ENCODE measurements at regions not wholly inside any gene's neighbourhood (a gene's known extent, or its start where the extent isn't known, plus 50 kb on each side); places are given as distances from the start of the nearest gene placed in this dataset.

DNA sequence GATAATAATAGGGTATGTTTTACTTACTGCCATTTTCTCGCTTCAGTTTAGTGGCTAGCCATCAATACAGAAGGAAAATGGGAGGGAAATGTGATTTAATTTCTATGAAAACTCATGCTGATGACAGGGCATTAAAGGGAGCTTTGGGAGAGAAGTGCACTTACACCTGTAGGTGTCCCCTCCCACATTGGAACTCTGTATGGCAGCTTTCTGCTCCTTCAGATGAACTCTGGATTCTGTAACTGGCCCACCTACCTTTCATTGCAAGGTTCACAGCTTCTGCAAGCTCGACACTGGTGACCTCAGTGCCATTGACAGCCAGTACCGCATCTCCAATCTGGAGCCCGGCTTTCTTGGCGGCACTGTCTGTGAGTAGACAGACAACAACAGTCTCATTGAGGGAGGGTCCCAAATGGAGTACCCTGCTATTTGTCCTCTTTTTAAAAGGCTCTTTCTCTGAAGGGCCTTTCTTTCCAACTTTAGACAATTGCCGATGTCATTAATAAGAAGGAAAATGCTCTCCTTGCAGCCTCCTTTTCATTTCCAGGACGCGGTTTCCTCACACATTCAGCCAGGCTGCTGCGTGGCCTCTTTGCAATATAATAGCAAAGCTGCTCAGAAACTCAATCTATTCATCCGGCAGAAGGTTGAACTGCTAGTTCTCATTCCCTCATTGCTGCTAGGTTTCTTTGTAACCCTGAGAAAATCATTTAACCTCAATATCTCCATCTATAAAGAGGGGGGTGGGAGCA lies 63.6 kb downstream of the NUDT12 start:
- no peak for DNase-seq

DNA sequence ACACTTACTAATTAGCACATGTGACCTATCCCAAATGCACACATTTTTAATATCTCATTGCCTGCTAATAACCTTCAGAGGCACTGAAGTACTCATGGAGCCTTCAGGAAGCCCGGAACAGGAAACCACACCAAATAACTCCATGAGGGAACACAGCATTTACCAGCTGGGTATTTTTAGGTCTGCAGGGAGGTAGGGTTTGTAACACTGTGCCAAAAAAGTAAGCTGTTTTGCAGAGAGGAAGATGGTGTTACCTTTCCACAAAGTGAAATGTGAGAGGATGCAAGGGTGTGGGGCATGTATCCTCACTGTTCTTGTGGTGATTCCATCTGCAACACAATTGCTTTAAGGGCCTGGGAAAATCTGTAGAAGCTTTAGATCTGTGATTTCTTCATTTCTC lies 64.4 kb downstream of the NUDT12 start:
- no peak for DNase-seq

DNA sequence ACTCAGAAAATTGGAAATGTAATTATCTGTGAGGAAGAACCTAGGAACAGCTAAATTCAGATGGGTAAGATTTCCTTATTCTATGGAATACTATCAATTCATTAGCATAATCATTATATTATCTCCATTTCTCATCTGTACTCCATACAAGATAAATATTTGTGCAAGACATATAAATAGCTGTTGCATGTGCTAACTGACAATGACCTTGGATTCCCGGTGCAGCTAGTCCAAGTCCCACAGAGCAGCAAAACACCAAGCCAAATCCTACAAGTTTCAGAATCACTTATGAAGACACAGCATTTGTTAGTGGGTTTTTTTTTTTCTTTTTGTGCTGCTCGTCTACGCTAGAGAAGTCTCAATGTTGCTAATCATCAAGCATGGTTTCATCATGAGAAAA lies 64.8 kb downstream of the NUDT12 start:
- DNase-seq, result no peak

DNA sequence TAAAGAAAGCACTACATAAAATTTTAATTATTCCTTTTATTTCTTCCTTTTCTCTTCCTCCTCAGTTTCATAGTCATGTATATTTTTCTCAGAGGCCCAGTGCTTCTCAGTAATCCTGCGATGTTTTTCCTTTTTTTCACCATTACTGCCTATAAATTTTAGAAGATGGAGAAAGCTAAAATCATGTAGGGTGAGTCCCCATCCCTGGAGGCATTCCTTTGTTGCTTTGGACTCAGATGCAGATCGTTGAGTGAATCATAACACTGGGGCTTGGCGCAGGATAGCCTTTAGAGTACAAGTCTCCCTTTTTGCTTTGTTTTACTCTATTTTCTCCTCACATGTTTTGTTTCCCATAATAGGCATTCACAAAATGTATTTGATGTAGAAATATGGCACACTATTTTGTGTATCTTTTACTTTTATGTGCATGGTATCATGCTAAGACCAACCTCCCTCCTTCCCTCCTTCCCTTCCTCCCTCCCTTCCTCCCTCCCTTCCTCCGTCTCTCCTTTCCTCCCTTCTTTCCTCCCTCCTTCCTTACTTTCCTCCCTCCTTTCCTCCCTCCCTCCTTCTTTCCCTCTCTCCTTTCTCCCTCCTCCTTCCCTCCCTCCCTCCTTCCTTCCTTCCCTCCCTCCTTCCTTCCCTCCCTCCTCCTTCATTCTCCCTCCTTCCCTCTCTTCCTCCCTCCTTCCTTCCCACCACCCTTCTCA lies 72.4 kb downstream of the NUDT12 start:
- DNase-seq, result no peak

DNA sequence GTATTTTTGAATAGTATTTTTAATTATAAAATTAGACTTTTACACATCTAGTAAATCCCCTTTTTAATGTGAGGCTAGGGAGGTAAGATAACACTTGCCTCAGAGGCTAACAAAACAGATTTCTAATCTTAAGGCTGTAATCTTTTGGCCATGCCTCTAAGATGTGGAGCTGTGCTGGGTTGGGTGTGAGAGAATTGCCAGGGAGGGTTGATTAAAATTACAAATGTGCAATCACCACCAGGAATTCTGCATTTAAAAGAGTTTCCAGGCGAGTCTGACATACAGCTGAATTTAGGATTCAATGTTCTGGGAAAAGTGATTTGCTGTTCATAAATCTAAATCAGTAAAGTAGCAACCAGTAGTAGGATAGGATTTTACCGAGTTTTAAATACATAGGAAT lies 73.3 kb downstream of the NUDT12 start:
- DNase-seq, result no peak

DNA sequence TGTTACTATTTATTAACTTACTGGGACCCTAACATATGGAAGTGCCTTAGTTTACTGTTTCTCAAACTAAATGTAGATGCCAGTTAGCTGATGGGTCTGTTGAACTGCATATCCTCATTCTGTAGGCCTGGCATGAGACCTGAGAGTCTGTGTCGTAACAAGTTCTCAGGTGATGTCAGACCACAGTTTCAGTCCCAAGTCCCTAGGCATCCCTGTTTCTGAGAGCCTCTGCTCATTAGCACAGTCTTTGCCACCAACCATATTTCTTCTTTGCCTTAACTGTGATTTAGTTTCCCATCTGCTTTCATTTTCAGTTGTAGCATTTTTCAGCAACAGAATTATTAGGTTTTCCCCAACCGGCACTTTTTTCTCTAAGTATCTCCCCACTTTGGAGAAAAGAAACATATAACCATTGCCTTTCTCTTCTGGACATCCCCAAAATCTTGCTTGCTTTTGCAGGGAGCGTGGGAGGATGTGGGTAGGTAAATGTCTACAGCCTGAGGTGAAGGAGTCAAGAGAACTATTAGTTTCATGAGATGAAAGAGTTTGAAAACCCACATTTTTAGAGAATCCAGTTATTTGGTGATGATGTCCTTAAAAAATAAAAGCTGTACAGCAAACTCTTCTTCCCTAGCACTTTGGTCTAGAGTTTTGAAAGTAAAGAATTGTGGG lies 74.6 kb downstream of the NUDT12 start:
- DNase-seq, result no peak

DNA sequence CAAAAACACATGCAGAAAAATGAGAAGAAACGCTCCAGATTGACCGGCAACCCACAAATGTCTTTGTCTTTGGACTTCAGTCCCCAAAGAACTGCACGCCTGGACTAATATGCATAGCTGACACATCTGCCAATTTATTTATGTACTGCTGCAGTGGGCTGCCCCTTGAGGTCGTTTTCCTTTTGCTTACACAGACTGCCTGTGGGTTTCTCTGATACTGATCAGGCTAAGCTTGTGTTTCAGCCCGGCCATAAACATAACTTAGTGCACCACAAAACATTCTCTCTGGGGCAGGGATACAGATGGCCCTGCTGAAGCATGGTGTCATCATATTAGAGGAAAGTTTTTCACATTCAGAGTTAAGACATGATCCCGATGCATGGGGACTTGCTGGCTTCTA lies 75.4 kb downstream of the NUDT12 start:
- DNase-seq, result peak; percentile 27

DNA sequence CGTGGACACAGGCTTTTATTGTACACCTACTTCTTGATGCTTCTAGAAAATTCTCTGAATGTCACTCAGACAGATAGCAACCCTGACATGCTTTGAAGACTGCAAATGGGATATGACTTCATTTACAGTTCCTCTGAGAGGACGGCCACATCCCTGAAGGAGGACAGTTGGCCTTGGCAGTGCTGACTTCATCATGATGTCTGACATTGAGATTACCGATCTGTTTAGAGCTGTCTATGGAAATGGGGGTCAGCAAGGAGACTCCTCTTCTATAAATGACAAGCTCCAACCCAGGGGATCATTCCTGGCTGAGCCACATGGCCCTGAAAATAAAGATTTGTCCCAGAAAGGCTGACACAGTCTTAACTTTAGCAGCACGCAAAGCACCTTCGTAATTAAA lies 75.8 kb downstream of the NUDT12 start:
- no peak for DNase-seq

DNA sequence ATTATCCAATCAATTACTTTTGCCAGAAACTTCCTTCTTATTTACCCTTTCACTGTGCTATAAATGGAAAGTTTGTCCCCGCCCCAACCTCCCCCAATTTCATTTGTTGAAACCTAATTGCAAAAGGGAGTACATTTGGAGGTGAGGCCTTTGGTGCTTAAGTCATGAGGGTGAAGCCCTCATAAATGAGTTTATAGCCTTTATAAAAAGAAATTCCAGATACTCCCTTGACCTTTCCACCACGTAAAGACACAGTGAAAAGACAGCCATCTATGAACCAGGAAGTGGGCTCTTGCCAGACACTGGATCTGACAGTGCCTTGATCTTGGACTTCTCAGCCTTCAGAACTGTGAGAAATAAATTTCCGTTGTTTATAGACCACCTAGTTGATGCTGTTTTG lies 82.3 kb downstream of the NUDT12 start:
- DNase-seq, result no peak

DNA sequence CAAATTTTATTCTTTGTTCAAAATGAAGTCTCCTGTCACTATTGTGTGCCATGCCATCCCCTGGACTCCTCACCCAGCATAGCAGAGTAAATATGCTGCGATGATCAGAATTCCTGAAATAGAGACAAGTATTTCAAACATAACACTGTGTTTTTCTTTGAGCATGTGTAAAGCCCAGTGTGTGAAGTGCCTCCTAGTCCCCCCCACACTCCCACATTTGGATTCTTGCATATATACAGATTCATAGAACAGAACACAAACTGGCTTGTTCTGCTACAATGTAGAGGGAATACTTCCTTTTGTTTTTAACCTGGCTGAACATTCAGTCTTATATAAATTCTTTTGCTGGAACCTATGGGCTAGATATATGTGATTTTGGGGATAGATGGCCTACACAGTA lies 84.9 kb downstream of the NUDT12 start:
- DNase-seq, result no peak

DNA sequence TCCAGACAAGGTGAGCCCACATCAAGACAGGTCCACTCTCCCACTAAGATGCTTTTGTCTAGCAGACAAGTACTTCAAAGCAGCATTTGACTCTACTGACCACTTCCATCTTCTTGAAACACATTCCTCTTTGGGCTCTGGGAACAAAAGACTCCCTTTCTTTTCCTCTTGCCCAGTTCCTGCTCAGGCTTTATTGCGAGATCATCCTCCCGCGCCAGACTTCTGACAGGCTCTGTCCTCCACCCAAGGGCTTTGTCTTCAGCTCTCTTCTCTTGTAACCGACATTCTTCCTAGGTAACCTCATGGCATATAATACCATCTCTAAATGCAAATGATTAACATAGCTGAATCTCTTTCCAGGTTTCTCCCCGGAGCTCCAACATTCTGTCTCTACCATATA lies 85.8 kb downstream of the NUDT12 start:
- DNase-seq, result no peak

DNA sequence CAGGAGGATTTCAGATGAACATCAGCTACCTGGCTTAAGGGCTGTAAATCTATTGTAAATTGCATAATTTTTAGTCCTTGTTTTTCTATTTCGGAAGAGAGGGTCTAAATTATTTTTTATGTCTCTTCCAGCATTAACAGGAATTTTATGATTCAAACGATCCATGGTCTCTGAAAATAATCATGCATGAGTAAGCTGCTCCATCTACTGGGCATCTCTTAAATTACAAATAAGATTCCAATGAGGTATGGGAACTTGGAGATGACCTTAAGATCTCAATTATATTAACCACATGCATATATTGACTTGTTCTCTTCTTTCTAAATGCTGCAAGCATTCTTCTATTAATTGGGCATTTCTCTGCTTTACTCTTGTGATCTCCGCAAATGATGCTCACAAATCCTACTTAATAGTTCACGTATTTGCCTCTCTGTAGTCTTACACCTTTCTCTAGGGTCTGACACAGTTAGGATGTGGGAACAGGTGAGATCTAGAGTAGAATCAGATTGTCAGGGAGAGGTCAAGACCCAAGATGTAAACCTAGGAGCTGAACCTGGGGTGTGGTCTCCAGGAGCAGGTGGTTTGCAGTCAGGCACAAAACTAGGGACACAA lies 86.9 kb downstream of the NUDT12 start:
- peak; percentile 77 for DNase-seq

DNA sequence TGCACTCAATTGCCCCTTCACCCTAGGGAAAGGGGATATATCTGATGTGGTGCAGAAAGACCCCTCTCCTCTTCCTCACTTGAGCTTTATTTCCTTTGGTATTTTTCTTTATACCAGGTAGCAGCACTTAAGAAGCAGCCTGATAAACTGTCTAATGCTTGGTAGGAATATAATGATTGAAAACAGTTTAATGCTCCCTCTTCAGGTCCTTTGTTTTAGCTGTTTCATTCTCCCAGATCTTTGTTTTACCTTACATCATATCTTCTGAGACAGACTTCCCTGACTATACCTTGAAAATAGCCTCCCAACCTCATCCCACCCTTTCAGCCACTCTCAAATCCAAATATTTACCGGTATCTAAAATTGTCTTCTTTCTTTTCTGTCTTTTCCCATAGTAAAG lies 87.9 kb downstream of the NUDT12 start:
- no peak for DNase-seq

DNA sequence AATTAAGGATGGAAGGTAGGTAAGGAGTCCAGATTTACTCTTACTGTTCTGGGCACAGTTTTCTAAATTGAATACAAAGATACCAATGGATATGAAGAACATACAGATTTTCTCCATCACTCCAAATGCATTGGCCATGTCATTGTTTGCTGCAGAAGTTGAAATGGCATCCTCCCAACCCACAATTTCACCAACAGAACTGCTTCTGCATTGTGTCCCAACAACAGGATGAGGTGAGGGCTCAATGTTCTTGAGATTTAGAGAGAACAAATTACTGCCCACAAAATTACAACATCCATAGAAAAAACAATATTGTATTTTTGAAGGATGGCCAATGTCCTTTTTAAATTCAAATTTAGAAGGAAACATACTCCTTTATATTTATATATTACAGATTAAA lies 88.9 kb downstream of the NUDT12 start:
- no peak for DNase-seq

DNA sequence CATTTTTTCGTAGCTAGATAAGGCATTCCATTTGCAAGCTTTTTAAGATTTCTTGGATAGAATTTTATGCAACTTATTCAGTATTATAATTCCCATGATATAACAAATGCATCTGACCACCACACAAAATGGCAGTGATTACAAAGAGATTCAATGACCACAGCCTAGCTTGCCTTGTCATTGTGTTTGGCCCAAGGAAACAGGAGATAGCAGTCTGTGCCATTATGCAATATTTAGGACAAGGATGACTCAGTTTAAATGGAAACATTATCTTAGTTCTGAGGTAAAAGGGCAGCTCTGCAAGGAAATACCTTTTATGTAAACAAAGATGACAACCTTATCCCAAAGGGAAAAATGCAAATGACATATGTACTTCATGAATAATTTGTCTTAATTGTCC lies 89.8 kb downstream of the NUDT12 start:
- no peak for DNase-seq

DNA sequence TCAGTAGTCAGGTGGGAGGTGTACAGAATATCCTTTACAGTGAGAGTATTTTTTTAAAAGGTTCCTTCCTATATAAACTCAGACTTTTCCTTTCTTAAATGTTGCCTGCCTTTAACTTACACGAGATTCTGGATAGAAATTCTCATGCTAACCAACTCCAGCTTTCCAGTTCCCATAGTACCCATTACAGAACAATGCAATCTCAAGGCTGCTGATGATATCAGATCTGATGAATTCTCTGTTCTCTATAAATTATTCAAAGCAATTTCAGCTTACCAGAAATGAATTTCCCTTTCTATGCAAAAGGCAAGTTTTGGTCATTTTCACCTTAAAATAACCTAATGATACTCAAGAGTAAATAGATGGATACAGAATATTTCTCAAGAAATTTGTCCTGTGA lies 90.3 kb downstream of the NUDT12 start:
- no peak for DNase-seq

DNA sequence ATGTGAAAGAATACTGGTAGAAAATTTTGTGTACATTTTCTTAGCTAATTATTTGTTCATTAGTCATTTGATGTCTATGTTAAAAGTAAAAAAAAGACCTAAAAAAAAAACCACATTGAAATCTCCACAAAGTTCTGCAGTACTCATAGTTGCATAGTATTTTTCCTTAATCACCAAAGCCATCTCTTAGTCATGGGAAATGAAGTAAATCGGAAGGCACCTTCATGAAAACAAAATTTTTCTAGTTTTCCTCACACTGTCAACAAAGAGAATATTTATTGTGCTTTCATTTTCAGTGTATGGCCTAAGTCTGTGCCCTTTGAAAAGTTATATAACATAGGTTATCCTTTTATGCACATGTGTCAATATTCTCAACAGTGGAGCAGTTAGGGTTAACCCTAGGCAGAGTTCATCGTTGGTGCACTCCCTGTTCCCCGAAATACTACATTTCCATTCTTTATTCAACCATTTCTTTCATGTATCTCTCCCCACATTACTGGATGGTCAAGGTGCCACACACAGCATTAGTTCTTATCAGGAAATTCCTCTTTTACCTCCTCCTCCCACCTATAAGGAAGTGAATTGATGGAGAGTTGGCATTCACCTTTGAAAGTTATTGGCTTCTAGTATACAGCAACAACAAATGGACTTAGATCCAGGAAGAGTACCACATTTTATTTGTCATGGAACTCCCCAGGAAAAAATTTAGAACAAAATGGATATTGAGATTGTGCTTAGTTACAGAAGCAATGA lies 93.1 kb downstream of the NUDT12 start:
- DNase-seq, result no peak

DNA sequence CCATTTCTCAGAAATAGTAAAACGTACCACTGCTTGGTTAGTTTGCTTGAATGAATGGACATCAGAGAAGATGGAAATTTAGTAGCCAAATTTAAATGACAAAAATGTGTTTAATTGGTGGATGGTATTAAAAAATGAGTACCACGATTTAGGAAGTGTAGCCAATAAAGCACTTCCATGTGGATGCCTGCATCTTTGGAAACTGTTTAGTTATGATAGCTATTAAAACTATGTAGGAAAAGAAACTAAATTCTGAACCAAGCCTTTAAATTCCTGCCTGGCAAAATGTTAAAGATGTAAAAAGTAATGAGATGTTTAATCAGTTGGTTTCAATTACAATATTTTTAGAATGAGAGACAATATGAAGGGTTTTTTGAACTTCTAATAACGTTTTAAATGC lies 94.8 kb downstream of the NUDT12 start:
- DNase-seq, result no peak

DNA sequence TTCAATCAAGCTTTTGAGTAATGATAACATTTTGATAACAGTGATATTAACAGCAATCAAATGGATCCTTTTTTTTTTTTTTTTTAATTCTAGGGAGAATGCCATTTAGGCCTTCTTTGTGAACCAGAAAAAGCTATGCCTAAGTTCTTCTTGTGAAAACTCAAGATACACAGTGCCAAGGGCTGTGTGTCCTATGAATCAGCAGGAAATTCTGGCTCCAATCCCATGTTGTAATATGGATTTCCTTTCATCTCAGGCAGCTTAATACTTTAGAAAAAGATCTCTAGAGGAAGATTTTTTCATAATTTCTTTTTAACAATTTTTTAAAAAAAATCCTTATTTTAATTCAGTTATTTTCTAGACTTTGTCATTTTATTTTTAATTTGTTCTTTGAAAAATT lies 96.1 kb downstream of the NUDT12 start:
- no peak for DNase-seq

DNA sequence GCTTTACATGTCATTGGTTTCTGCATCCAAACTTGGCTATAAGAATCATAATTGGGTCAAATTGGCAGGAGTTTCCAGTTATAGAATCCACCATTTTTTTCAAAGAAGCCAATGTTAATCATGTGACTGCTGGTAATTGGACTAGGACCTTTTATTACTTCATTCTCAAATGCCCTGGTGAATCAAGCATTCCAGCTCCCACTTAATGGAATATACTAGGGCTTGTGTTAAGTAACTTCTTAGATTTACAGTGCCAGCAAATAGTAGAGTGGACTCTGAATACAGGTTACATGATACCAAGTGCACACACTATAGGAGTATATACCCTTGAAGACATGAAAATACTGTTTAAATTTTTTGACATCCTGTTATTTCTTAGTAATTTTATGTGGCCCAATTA lies 96.7 kb downstream of the NUDT12 start:
- no peak for DNase-seq

DNA sequence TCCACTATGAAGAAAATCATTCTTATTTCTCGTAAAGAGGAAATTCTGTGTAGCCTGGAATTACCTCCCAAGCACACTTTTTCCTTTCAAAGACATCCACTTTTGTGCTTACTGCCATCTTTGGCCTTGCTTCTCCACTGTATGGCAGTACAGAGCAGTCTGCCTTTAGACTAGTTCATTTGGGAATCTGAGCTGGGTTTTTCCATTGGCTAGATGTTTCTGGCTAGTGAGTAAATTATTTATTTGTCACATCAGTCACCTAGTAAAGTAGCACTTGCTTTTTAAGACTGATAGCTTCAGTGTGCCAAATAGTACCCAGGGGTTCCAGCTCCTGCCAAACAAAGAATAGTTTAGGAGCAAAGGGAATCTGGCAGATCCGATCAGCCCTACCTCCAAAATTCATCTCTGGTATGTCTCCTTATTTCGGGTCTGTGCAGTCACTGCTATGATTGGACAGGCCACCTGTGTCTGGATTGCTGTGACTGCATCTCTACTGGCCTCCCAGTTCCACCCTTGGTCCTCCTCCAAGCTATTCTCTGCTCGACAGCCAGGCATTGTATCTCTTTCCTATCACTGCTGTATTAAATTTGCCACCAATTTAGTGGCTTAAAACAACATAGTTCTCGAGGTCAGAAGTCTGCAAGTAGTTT lies 97.6 kb downstream of the NUDT12 start:
- DNase-seq, result no peak

DNA sequence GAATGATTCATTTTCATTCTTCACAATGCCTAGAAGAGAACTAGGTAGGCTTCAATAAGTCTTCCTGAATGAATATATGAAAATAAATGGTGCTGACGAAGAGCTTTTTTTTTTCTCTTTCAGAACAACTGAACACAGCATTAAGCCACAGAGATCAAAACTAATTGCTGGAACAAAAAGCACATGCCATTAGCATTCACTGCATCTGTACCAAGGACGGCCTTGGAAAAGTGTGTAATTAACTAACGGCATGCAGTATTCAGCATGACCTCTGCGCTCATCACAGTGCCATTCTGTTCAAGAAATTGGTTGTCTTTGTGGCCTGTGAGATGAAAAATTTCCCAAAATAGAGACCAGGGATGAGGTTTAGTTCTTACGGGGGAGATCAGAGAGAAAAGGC lies 99.3 kb downstream of the NUDT12 start:
- peak; percentile 5 for DNase-seq
